ENCODE measurements at regions not wholly inside any gene's neighbourhood (a gene's known extent, or its start where the extent isn't known, plus 50 kb on each side); places are given as distances from the start of the nearest gene placed in this dataset.
A peak's percentile ranks its signal among the peaks of the same experiment; 100 is the strongest.

DNA sequence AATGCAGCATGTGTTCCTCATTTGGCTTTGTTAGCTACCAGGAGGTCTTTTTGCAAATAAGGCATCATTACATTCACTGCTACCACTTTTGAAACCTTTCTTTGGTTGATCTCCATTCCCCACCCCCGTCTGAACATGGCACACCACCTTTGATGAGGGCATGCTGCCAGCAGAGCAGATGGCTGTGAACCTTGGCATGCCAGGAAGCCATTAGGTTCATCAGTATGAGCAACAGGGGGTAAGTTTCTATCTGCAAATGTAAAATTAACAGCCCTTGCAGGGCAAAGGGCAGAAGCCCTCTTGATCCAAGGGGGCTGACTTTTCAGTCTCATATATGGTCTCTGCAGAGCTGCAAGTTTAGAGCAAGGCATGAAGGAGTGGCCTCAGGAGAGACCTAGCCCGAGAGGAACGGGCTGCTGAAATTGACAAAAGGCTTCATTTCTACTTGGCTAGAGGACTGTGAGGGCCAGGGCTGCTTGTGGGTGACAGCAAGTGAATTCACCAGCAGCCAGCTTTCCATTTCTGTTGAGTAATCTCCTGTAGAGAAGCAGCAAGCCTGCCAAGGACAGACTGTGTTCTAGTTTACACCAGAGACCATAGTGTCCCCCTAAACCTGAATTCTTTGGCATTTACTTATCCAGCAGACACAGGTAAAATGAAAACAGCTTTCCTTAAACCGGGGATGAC, 127.9 kb downstream of the ZNF326 start:
- Histone ChIP-seq H3K9ac (ENCODE audit: insufficient read depth, low read depth, low read length) (no peak overlapping the region), H3K36me3 (replicated peaks in 1 of 2; ENCODE audit: control insufficient read depth in 1 of 2, insufficient read depth in 2 of 2, low read length in 2 of 2) (no peaks in the 10 kb centered on the region), H2AFZ (ENCODE audit: low read length) (no peak overlapping the region), H3K4me2 (ENCODE audit: low read depth, low read length) (no peak overlapping the region), H4K20me1 (ENCODE audit: insufficient read depth, low read length) (no peaks in the 10 kb centered on the region), H3K79me2 (ENCODE audit: insufficient read depth, low read length) (no peaks in the 10 kb centered on the region), H3K27me3 (ENCODE audit: control insufficient read depth in 1 of 2, insufficient read depth in 2 of 2, low read length in 2 of 2) (no peaks in the 10 kb centered on the region; a peak in 1 of 5 replicates), H3K4me1 (ENCODE audit: insufficient read depth, low read length) (peaks cover 9% of the 10 kb centered on the region), H3K4me3 (replicated peaks in 1 of 3; ENCODE audit: insufficient read depth in 1 of 3, low read depth in 2 of 3, low read length in 3 of 3) (no peak overlapping the region), H3K27ac (ENCODE audit: extremely low read length, insufficient read depth, low read length) (no peak overlapping the region), H3K9me3 (ENCODE audit: low read length) (no peaks in the 10 kb centered on the region)
- DNase-seq (ENCODE audit: low spot score) = no peak
- ChIA-PET CTCF (ENCODE audit: low intra/inter-chr PET ratio, low total read pairs) (no interaction called here), POLR2A (no interaction called here)
- intact Hi-C loops (cut with micrococcal nuclease; ENCODE audit: unreplicated experiment) = no loop called here
- no peak for FAIRE-seq
- in situ Hi-C loops (cut with HindIII; ENCODE audit: extremely low pct_ligation_motif_present, low pct_unique_long_range_greater_than_20kb) = loop anchor here (25.0 kb wide), 1 partner anchor 1040 kb away; no protein-coding TSS in a partner anchor
- no peak for ATAC-seq
- TF ChIP-seq MTF2 (CRISPR knock-in tag; IDR thresholded peaks at IDR 0.05; ENCODE audit: borderline replicate concordance) = no peak
- TF ChIP-seq ASH2L (IDR thresholded peaks at IDR 0.05; ENCODE audit: insufficient read length, low read depth, low read length) = no peak
- TF ChIP-seq HOXD1 (CRISPR knock-in tag; IDR thresholded peaks at IDR 0.05) = no peak
- TF ChIP-seq HNF4G (IDR thresholded peaks at IDR 0.05; ENCODE audit: borderline replicate concordance, low read depth, low read length) = no peak
- no peak for TF ChIP-seq HNF4G (CRISPR knock-in tag; IDR thresholded peaks at IDR 0.05; ENCODE audit: borderline replicate concordance, low read depth)
- no peak for TF ChIP-seq SRSF9 (IDR thresholded peaks at IDR 0.05; ENCODE audit: borderline replicate concordance, insufficient read depth, low read depth, low read length, poor library complexity, severe bottlenecking)
- no peak for TF ChIP-seq JUNB (CRISPR knock-in tag; IDR thresholded peaks at IDR 0.05; ENCODE audit: borderline replicate concordance)
- BruUV-seq (replicated peaks) = no TSS peak
- WGBS (ENCODE audit: low lambda C conversion rate) = 10% methylated on average over 4 of the region's 4 CpGs

DNA sequence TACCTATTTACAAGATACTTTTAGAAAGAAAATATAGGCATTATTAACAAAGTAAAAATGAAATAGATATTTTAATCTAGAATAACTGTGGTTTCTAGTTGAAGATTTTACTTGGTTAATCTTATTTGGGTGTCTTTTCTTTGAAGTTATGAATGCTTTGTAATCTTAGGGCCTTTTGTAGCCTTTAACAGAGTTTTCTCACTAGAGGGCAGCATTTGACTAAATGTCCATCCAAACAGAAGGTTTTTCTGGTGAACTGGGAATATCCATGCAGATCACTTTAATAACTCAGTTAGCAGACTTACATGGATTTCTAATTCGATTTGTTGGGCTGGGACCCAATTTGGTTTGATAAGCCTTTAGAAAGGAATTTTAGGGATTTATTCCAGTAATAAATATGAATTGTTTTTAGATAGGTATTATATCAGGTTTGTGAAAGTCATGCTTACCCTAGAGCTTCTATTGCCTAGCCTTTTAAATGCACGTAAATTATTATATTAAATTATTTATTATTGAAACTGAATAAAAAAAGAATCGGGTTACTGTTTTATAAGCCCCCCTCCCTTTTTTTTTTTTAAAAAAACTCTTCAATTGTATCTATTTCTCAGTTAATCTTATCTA, 119.7 kb downstream of the ZNF326 start:
- Histone ChIP-seq H3K4me2 (ENCODE audit: low read depth, low read length) (no peak overlapping the region), H2AFZ (ENCODE audit: low read length) (no peak overlapping the region), H3K9ac (ENCODE audit: insufficient read depth, low read depth, low read length) (no peak overlapping the region), H3K27ac (ENCODE audit: extremely low read length, insufficient read depth, low read length) (no peak overlapping the region), H3K79me2 (ENCODE audit: insufficient read depth, low read length) (no peaks in the 10 kb centered on the region), H3K4me1 (ENCODE audit: insufficient read depth, low read length) (no peaks in the 10 kb centered on the region), H3K9me3 (ENCODE audit: low read length) (no peaks in the 10 kb centered on the region), H4K20me1 (ENCODE audit: insufficient read depth, low read length) (no peaks in the 10 kb centered on the region), H3K27me3 (ENCODE audit: control insufficient read depth in 1 of 2, insufficient read depth in 2 of 2, low read length in 2 of 2) (no peaks in the 10 kb centered on the region), H3K4me3 (replicated peaks in 1 of 3; ENCODE audit: insufficient read depth in 1 of 3, low read depth in 2 of 3, low read length in 3 of 3) (no peak overlapping the region), H3K36me3 (replicated peaks in 1 of 2; ENCODE audit: control insufficient read depth in 1 of 2, insufficient read depth in 2 of 2, low read length in 2 of 2) (no peaks in the 10 kb centered on the region)
- ATAC-seq = peak; percentile 47; the same call in 2 of the 3 replicates
- intact Hi-C loops (cut with micrococcal nuclease; ENCODE audit: unreplicated experiment) = loop anchor here (2.0 to 10.0 kb wide), 3 partner anchors 34 to 90 kb away; no protein-coding TSS in a partner anchor
- ChIA-PET CTCF (ENCODE audit: low intra/inter-chr PET ratio, low total read pairs) (no interaction called here), POLR2A (no interaction called here)
- DNase-seq (ENCODE audit: low spot score) = peak; percentile 50
- in situ Hi-C loops (cut with HindIII; ENCODE audit: extremely low pct_ligation_motif_present, low pct_unique_long_range_greater_than_20kb) = loop anchor here (25.0 kb wide), 1 partner anchor 1048 kb away; no protein-coding TSS in a partner anchor
- WGBS (ENCODE audit: low lambda C conversion rate) = under 1% methylated on average over 3 of the region's 3 CpGs
- BruUV-seq (replicated peaks) = no TSS peak
- no peak for FAIRE-seq
- peak; percentile 57 for TF ChIP-seq SMC3 (IDR thresholded peaks at IDR 0.05; ENCODE audit: low read length)
- TF ChIP-seq, protein P1, sequence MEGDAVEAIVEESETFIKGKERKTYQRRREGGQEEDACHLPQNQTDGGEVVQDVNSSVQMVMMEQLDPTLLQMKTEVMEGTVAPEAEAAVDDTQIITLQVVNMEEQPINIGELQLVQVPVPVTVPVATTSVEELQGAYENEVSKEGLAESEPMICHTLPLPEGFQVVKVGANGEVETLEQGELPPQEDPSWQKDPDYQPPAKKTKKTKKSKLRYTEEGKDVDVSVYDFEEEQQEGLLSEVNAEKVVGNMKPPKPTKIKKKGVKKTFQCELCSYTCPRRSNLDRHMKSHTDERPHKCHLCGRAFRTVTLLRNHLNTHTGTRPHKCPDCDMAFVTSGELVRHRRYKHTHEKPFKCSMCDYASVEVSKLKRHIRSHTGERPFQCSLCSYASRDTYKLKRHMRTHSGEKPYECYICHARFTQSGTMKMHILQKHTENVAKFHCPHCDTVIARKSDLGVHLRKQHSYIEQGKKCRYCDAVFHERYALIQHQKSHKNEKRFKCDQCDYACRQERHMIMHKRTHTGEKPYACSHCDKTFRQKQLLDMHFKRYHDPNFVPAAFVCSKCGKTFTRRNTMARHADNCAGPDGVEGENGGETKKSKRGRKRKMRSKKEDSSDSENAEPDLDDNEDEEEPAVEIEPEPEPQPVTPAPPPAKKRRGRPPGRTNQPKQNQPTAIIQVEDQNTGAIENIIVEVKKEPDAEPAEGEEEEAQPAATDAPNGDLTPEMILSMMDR (CRISPR knock-in tag; IDR thresholded peaks at IDR 0.05) = peak; percentile 67
- peak; percentile 72 for TF ChIP-seq STAG1 (CRISPR knock-in tag; IDR thresholded peaks at IDR 0.05)
- no peak for TF ChIP-seq ZFP37 (CRISPR knock-in tag; IDR thresholded peaks at IDR 0.05; ENCODE audit: borderline replicate concordance)

Data from HepG2 (cell line).